Spleen (tissue), 7 donors: ENCODE measurements at regions not wholly inside any gene's neighbourhood (a gene's known extent, or its start where the extent isn't known, plus 50 kb on each side); places are given as distances from the start of the nearest gene placed in this dataset.

ENCODE experiments used
- CTCF ChIP-seq, 11 experiments: fragments of 200-600 bp in 7 of 11; fragments of 450-650 bp in 4 of 11; sonication (generic) in 4 of 11; IDR thresholded peaks in 8 of 11; conservative IDR thresholded peaks in 3 of 11; 1 replicate in 7 of 11; 2 replicates in 4 of 11; pipeline versions ENCODE4 v1.4.0 to v1.8.0; 2016 to 2021; ENCODE audit warnings: antibody characterized with exemption in 11 of 11, inconsistent platforms in 4 of 11, mild to moderate bottlenecking in 1 of 11
- POLR2AphosphoS5 ChIP-seq, 3 donors: sonication (generic); formaldehyde crosslinking; IDR thresholded peaks; one replicate each; pipeline ENCODE4 v1.5.1; 2017; ENCODE audit warnings: antibody characterized with exemption in 3 of 3
- donor health status: DM: no; HTN: no; CAD: no; lungs with moderate emphysema.
- donor health status: DM: no; HTN: no; CAD: no.
- donor health status: DM: no; HTN: no; CAD: no.

- TF ChIP-seq CTCF (IDR thresholded peaks at IDR 0.05 in 8 of 11, conservative IDR thresholded peaks at IDR 0.05 in 3 of 11) (no peak), POLR2AphosphoS5 (IDR thresholded peaks at IDR 0.05) (no peak)
Observed at GRCh38 chr6:48584846-48585245, 473.8 kb upstream of the PTCHD4 start.
